ENCODE measurements at regions not wholly inside any gene's neighbourhood (a gene's known extent, or its start where the extent isn't known, plus 50 kb on each side); places are given as distances from the start of the nearest gene placed in this dataset.

GRCh38 chr15:27668471-27669220, 430.5 kb downstream of the OCA2 start:
- no peaks in the 10 kb centered on the region for H3K27me3 ChIP-seq
- H3K27ac ChIP-seq: no peak overlapping the region
- no peaks in the 10 kb centered on the region for H3K9me3 ChIP-seq (ENCODE audit: low read depth)
- DNase-seq (ENCODE audit: low spot score): no peak
- Mint-ChIP-seq H3K4me1 (peaks cover 14% of the 10 kb centered on the region), H3K4me3 (no peak overlapping the region), H3K36me3 (no peaks in the 10 kb centered on the region), H3K27ac (no peak overlapping the region), H3K9me3 (no peaks in the 10 kb centered on the region), H3K27me3 (ENCODE audit: insufficient read depth, low read depth) (peaks cover 13% of the 10 kb centered on the region)
- H3K36me3 ChIP-seq: no peaks in the 10 kb centered on the region
- no peak overlapping the region for H3K9ac ChIP-seq
- H3K4me3 ChIP-seq: no peak overlapping the region
- no peaks in the 10 kb centered on the region for H3K79me2 ChIP-seq (ENCODE audit: low read depth)
- peaks cover 9% of the 10 kb centered on the region for H3K4me1 ChIP-seq
- no peak overlapping the region for H2AFZ ChIP-seq (replicated peaks)
- H4K20me1 ChIP-seq (ENCODE audit: low read depth): no peaks in the 10 kb centered on the region
- no peaks in the 10 kb centered on the region for H3F3A ChIP-seq (ENCODE audit: low read depth)
- no peak for TF ChIP-seq EZH2 (IDR thresholded peaks at IDR 0.05)
- TF ChIP-seq CTCF (IDR thresholded peaks at IDR 0.05): no peak
- no peak for TF ChIP-seq EZH2phosphoT487 (IDR thresholded peaks at IDR 0.05)
- no peak overlapping the region for H3K4me2 ChIP-seq

DNA sequence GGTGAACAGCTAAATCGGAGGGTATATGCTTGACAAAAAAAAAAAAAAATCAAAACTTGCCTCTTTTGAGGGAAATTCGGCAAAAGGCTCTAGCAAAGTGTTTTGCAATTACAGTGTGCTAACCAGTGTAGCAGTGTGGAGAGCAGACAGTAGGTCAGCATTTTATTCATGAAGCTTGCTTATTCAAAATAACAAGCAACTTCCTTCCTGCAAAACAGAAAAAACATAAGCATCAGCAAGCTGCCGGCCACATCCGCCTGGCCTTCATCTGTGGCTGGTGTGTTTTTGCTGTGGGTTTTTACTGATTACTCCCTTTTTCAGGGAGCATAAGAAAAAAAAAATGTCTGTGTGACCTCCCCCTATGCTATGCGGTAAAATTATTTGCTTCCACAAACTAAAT, 434.1 kb downstream of the OCA2 start:
- H2AFZ ChIP-seq (replicated peaks): no peak overlapping the region
- no peaks in the 10 kb centered on the region for H3K79me2 ChIP-seq (ENCODE audit: low read depth)
- Mint-ChIP-seq H3K27me3 (ENCODE audit: insufficient read depth, low read depth) (no peaks in the 10 kb centered on the region), H3K4me3 (no peak overlapping the region), H3K27ac (no peak overlapping the region), H3K4me1 (no peaks in the 10 kb centered on the region), H3K9me3 (peaks cover 16% of the 10 kb centered on the region), H3K36me3 (no peaks in the 10 kb centered on the region)
- H4K20me1 ChIP-seq (ENCODE audit: low read depth): no peaks in the 10 kb centered on the region
- H3K36me3 ChIP-seq: no peaks in the 10 kb centered on the region
- no peaks in the 10 kb centered on the region for H3K4me1 ChIP-seq
- no peak overlapping the region for H3K9ac ChIP-seq
- H3K27ac ChIP-seq: no peak overlapping the region
- H3K4me3 ChIP-seq: no peak overlapping the region
- H3K27me3 ChIP-seq: no peaks in the 10 kb centered on the region
- H3K9me3 ChIP-seq (ENCODE audit: low read depth): peaks cover 3% of the 10 kb centered on the region
- no peaks in the 10 kb centered on the region for H3F3A ChIP-seq (ENCODE audit: low read depth)
- no peak overlapping the region for H3K4me2 ChIP-seq
- no peak for TF ChIP-seq CTCF (IDR thresholded peaks at IDR 0.05)
- DNase-seq (ENCODE audit: low spot score): no peak

- no peaks in the 10 kb centered on the region for H3K27me3 Mint-ChIP-seq (ENCODE audit: insufficient read depth, low read depth)
- H3K79me2 ChIP-seq (ENCODE audit: low read depth): no peaks in the 10 kb centered on the region
- TF ChIP-seq CTCF (IDR thresholded peaks at IDR 0.05): no peak
- TF ChIP-seq EZH2phosphoT487 (IDR thresholded peaks at IDR 0.05): no peak
- no peak for TF ChIP-seq EZH2 (IDR thresholded peaks at IDR 0.05)
- H4K20me1 ChIP-seq (ENCODE audit: low read depth): no peaks in the 10 kb centered on the region
- no peak overlapping the region for H3K9ac ChIP-seq
- H2AFZ ChIP-seq (replicated peaks): no peak overlapping the region
- peaks cover 3% of the 10 kb centered on the region for H3K9me3 ChIP-seq (ENCODE audit: low read depth)
- H3K4me2 ChIP-seq: no peak overlapping the region
- no peak overlapping the region for H3K27ac ChIP-seq
- no peak overlapping the region for H3K4me3 ChIP-seq
- H3K4me3 Mint-ChIP-seq: no peak overlapping the region
- H3K4me1 ChIP-seq: no peaks in the 10 kb centered on the region
- H3F3A ChIP-seq (ENCODE audit: low read depth): no peaks in the 10 kb centered on the region
- no peaks in the 10 kb centered on the region for H3K36me3 Mint-ChIP-seq
- no peak for DNase-seq (ENCODE audit: low spot score)
- no peak overlapping the region for H3K27ac Mint-ChIP-seq
- H3K36me3 ChIP-seq: no peaks in the 10 kb centered on the region
- peaks cover 16% of the 10 kb centered on the region for H3K9me3 Mint-ChIP-seq
- H3K27me3 ChIP-seq: no peaks in the 10 kb centered on the region
- H3K4me1 Mint-ChIP-seq: no peaks in the 10 kb centered on the region
Measured at GRCh38 chr15:27662892-27663291, 436.2 kb downstream of the OCA2 start.

Data from neural progenitor cell (in vitro differentiated cells).